Neural progenitor cell (in vitro differentiated cells): ENCODE measurements at regions not wholly inside any gene's neighbourhood (a gene's known extent, or its start where the extent isn't known, plus 50 kb on each side); places are given as distances from the start of the nearest gene placed in this dataset.

Source experiments
- DNase-seq: peaks from one replicate; pipeline ENCODE4 v3.0.0-alpha.2; 2016; ENCODE audit warnings: low spot score
- H2AFZ ChIP-seq: fragments of 200-600 bp; sonication (generic); replicated peaks from 2 replicates; pipeline ENCODE4 v1.6.1; 2016; ENCODE audit warnings: antibody characterized with exemption
- H3F3A ChIP-seq: fragments of 200-600 bp; sonication (generic); 2 replicates; pipeline ENCODE4 v1.6.1; 2016; ENCODE audit warnings: antibody characterized with exemption, low read depth
- H3K27ac ChIP-seq: fragments of 200-600 bp; sonication (generic); 2 replicates; pipeline ENCODE4 v1.5.1; 2016; ENCODE audit warnings: mild to moderate bottlenecking
- H3K27me3 ChIP-seq: fragments of 200-600 bp; sonication (generic); 2 replicates; pipeline ENCODE4 v1.6.1; 2016; ENCODE audit warnings: mild to moderate bottlenecking, moderate library complexity
- H3K36me3 ChIP-seq: fragments of 200-600 bp; sonication (generic); 2 replicates; pipeline ENCODE4 v1.5.1; 2016
- H3K4me1 ChIP-seq: fragments of 200-600 bp; sonication (generic); 2 replicates; pipeline ENCODE4 v1.6.1; 2016; ENCODE audit warnings: mixed run types
- H3K4me2 ChIP-seq: fragments of 200-600 bp; sonication (generic); 2 replicates; pipeline ENCODE4 v1.6.1; 2016
- H3K4me3 ChIP-seq: fragments of 200-600 bp; sonication (generic); 2 replicates; pipeline ENCODE4 v1.5.1; 2016
- H3K79me2 ChIP-seq: fragments of 200-600 bp; sonication (generic); 2 replicates; pipeline ENCODE4 v1.6.1; 2016; ENCODE audit warnings: low read depth
- H3K9ac ChIP-seq: fragments of 200-600 bp; sonication (generic); 2 replicates; pipeline ENCODE4 v1.6.1; 2016
- H3K9me3 ChIP-seq: fragments of 200-600 bp; sonication (generic); 2 replicates; pipeline ENCODE4 v1.5.1; 2016; ENCODE audit warnings: low read depth
- H4K20me1 ChIP-seq: fragments of 200-600 bp; sonication (generic); 2 replicates; pipeline ENCODE4 v1.6.1; 2016; ENCODE audit warnings: low read depth
- H3K27ac Mint-ChIP-seq: 3 replicates; pipeline ENCODE4 v1.8.0; 2021; ENCODE audit warnings: mixed read lengths
- H3K27me3 Mint-ChIP-seq: 2 replicates; pipeline ENCODE4 v1.8.0; 2022; ENCODE audit warnings: low read depth, mild to moderate bottlenecking, inconsistent platforms, moderate library complexity, mixed read lengths; ENCODE audit not compliant: insufficient read depth
- H3K36me3 Mint-ChIP-seq: 3 replicates; pipeline ENCODE4 v1.8.0; 2021; ENCODE audit warnings: mixed read lengths
- H3K4me1 Mint-ChIP-seq: 3 replicates; pipeline ENCODE4 v1.8.0; 2021; ENCODE audit warnings: mixed read lengths
- H3K4me3 Mint-ChIP-seq: 3 replicates; pipeline ENCODE4 v1.8.0; 2021; ENCODE audit warnings: mild to moderate bottlenecking, moderate library complexity, mixed read lengths
- H3K9me3 Mint-ChIP-seq: 3 replicates; pipeline ENCODE4 v1.8.0; 2020; ENCODE audit warnings: mixed read lengths
- CTCF ChIP-seq: fragments of 200-600 bp; sonication (generic); IDR thresholded peaks from 2 replicates; pipeline ENCODE4 v1.5.1; 2017; ENCODE audit warnings: antibody characterized with exemption, mild to moderate bottlenecking
- EZH2 ChIP-seq: fragments of 200-600 bp; sonication (generic); IDR thresholded peaks from 2 replicates; pipeline ENCODE4 v1.6.1; 2017; ENCODE audit warnings: antibody characterized with exemption, mild to moderate bottlenecking, moderate library complexity
- EZH2phosphoT487 ChIP-seq: fragments of 200-600 bp; sonication (generic); IDR thresholded peaks from 2 replicates; pipeline ENCODE4 v1.6.1; 2017; ENCODE audit warnings: antibody characterized with exemption

DNA sequence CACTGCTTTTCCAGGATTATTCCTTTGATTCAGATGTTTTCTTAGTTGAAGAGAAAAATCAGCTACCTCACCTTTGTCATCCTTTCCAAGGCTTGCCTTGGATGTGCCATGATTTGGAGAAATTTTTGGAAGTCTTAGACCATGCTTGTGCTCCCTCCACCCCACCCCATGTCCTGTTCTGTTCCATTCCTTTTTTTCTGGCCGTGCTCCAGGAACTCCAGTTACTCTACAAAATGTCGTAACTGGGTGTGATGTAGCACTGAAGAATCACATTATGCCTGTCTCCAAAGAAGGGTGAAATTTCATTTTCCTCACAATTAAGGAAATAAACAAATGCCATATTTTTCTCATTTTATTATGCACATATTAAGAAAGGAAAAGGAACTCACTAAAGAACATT lies 217.8 kb upstream of the ZRANB2 start:
- Histone ChIP-seq H3K4me1 (no peaks in the 10 kb centered on the region), H3K9ac (no peak overlapping the region), H3K27me3 (no peaks in the 10 kb centered on the region), H3K36me3 (no peaks in the 10 kb centered on the region), H4K20me1 (no peaks in the 10 kb centered on the region), H3K27ac (no peak overlapping the region), H3K79me2 (no peaks in the 10 kb centered on the region), H3K4me2 (no peak overlapping the region), H2AFZ (no peak overlapping the region), H3F3A (no peaks in the 10 kb centered on the region), H3K9me3 (no peaks in the 10 kb centered on the region), H3K4me3 (no peak overlapping the region)
- Mint-ChIP-seq H3K4me3 (no peak overlapping the region), H3K9me3 (no peaks in the 10 kb centered on the region), H3K27me3 (no peaks in the 10 kb centered on the region), H3K36me3 (no peaks in the 10 kb centered on the region), H3K4me1 (no peaks in the 10 kb centered on the region), H3K27ac (no peak overlapping the region)
- no peak for TF ChIP-seq EZH2
- no peak for DNase-seq

DNA sequence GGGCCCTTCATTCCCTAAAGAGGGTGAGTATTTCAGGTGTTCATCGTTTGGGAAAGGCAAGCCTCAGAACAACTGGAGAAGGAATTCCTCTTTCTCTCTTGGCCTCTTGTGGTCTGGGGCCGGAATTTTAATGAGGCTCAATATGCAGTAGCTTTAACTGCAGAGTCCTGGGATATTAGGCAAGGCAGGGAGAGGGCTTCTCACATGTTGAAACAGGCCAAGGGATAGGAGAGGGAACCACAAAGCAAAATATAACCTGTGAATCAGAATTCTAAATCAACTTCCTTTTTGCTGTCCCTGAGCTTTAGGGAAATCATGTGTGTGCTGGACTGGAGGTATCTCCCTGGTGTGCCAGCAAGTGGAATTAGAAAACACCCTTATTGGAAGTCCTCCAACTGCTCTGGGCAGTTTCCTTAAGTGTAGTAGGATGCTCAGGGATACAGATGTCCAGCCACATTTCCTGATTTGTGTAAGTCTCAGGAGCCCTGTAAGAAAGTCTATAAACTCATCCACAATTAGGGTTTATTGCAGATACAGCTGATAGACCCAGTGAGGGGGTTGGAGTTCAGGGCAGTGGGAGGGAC lies 215.8 kb upstream of the ZRANB2 start:
- no peak for DNase-seq
- Mint-ChIP-seq H3K27me3 (no peaks in the 10 kb centered on the region), H3K36me3 (no peaks in the 10 kb centered on the region), H3K4me3 (no peak overlapping the region), H3K9me3 (no peaks in the 10 kb centered on the region), H3K4me1 (no peaks in the 10 kb centered on the region), H3K27ac (no peak overlapping the region)
- H3K9me3 ChIP-seq, result no peaks in the 10 kb centered on the region
- H3K36me3 ChIP-seq, result no peaks in the 10 kb centered on the region
- no peak overlapping the region for H3K4me2 ChIP-seq
- H3F3A ChIP-seq, result no peaks in the 10 kb centered on the region
- no peak overlapping the region for H2AFZ ChIP-seq
- no peaks in the 10 kb centered on the region for H4K20me1 ChIP-seq
- H3K9ac ChIP-seq, result no peak overlapping the region
- H3K4me1 ChIP-seq, result no peaks in the 10 kb centered on the region
- no peaks in the 10 kb centered on the region for H3K27me3 ChIP-seq
- H3K27ac ChIP-seq, result no peak overlapping the region
- no peak overlapping the region for H3K4me3 ChIP-seq
- TF ChIP-seq EZH2 (no peak), CTCF (no peak), EZH2phosphoT487 (no peak)
- no peaks in the 10 kb centered on the region for H3K79me2 ChIP-seq

- no peak overlapping the region for H3K4me3 Mint-ChIP-seq
- no peaks in the 10 kb centered on the region for H3K36me3 ChIP-seq
- no peak for DNase-seq
- no peaks in the 10 kb centered on the region for H4K20me1 ChIP-seq
- no peaks in the 10 kb centered on the region for H3K27me3 Mint-ChIP-seq
- H3K27ac ChIP-seq, result no peak overlapping the region
- H3K9me3 ChIP-seq, result no peaks in the 10 kb centered on the region
- no peak overlapping the region for H2AFZ ChIP-seq
- no peak overlapping the region for H3K4me3 ChIP-seq
- no peak overlapping the region for H3K4me2 ChIP-seq
- H3K9me3 Mint-ChIP-seq, result no peaks in the 10 kb centered on the region
- no peak overlapping the region for H3K9ac ChIP-seq
- no peaks in the 10 kb centered on the region for H3K27me3 ChIP-seq
- no peaks in the 10 kb centered on the region for H3K79me2 ChIP-seq
- H3F3A ChIP-seq, result no peaks in the 10 kb centered on the region
- no peaks in the 10 kb centered on the region for H3K4me1 Mint-ChIP-seq
- no peaks in the 10 kb centered on the region for H3K4me1 ChIP-seq
- TF ChIP-seq EZH2phosphoT487 (no peak), CTCF (no peak), EZH2 (no peak)
- no peaks in the 10 kb centered on the region for H3K36me3 Mint-ChIP-seq
- no peak overlapping the region for H3K27ac Mint-ChIP-seq
Measured at GRCh38 chr1:71295350-71295749, 214.5 kb upstream of the ZRANB2 start.

DNA sequence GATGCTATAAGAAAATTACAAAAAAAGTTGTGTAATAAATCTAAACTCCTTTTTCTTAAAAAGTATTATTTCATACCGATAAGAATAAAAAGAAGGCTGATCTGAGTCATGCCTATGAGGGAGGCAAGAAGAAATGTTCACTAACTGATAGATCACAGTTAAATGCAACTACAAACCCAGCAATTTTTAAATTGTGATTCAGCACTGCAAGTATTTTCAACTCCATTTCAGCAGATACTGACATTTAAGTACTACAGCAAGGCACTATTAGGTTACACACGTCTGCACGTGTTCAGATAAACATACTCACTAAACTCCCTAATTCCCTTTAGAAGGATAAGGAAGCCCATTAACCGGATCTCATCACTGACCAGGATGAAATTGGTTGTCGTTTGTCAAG lies 213.3 kb upstream of the ZRANB2 start:
- H3K4me2 ChIP-seq, result no peak overlapping the region
- H3K4me3 ChIP-seq, result no peak overlapping the region
- DNase-seq, result no peak
- H3K79me2 ChIP-seq, result no peaks in the 10 kb centered on the region
- H3K9me3 Mint-ChIP-seq, result no peaks in the 10 kb centered on the region
- no peaks in the 10 kb centered on the region for H3K36me3 ChIP-seq
- H3F3A ChIP-seq, result no peaks in the 10 kb centered on the region
- no peak overlapping the region for H3K27ac ChIP-seq
- no peaks in the 10 kb centered on the region for H3K27me3 Mint-ChIP-seq
- H3K27ac Mint-ChIP-seq, result no peak overlapping the region
- no peak overlapping the region for H3K9ac ChIP-seq
- no peaks in the 10 kb centered on the region for H3K4me1 Mint-ChIP-seq
- H3K27me3 ChIP-seq, result no peaks in the 10 kb centered on the region
- H2AFZ ChIP-seq, result no peak overlapping the region
- H3K4me1 ChIP-seq, result no peaks in the 10 kb centered on the region
- no peaks in the 10 kb centered on the region for H3K36me3 Mint-ChIP-seq
- H3K4me3 Mint-ChIP-seq, result no peak overlapping the region
- H3K9me3 ChIP-seq, result no peaks in the 10 kb centered on the region
- TF ChIP-seq EZH2 (no peak), CTCF (no peak), EZH2phosphoT487 (no peak)
- H4K20me1 ChIP-seq, result no peaks in the 10 kb centered on the region
